HG02884 (cell line): ENCODE measurements at regions not wholly inside any gene's neighbourhood (a gene's known extent, or its start where the extent isn't known, plus 50 kb on each side); places are given as distances from the start of the nearest gene placed in this dataset.

Experiments
- ATAC-seq: cut with Tn5 transposase; IDR thresholded peaks from one replicate; pipeline ENCODE4 v1.9.1; 2021; ENCODE audit warnings: mild to moderate bottlenecking, moderate library complexity; ENCODE audit not compliant: unreplicated experiment

GRCh38 chr5:74918232-74918669 is 52.1 kb upstream of the FAM169A start:
- no peak for ATAC-seq

- ATAC-seq: no peak
Observed at GRCh38 chr5:74916831-74917710, 50.9 kb upstream of the FAM169A start.
